ENCODE measurements at regions not wholly inside any gene's neighbourhood (a gene's known extent, or its start where the extent isn't known, plus 50 kb on each side); places are given as distances from the start of the nearest gene placed in this dataset.
"Not testable (repeated sequence)": the region's sequence is repeated elsewhere in the genome, so short reads cannot be mapped to it uniquely, and the experiment has no call there.

DNA sequence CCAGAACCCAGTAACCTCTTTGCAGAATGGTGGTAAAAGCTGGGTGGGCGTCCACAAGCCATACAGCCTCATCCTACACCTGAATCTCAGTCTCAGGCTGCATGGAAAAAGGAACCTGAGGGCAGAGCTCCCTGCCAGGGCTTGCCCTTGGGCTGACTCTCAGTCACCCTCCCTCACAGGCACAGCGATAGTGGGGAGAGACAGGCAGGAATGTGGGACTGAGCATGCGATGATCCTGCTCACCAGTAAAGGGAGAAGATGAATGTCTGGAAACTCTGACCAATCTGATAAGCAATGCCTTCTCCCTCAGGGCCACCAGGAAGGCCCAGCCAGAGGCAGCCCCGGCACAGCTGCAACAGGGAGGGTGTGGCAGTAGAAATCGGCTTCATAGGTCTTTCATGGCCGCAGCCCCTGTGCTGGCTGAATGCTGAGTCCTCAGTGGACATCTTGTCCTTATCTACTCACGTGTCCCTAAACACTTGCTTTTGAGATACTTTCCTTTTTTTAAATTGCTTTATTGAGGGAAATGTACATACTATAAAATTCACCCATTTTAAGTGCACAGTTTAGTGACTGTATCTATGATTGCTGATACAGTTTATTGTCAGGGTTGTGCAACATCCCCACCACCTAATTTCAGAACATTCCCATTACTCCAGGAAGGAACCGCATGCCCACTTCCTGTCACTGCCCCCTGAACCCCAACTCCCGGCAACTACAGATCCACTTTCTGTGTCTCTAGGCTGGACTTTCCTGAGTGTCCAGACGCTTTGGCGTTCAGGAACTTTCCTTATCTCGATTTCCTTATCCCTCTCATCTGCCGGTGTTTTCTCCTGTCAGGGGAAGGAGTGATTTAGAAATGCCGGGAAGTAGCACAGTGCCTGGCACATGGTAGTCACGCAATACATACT, 258.1 kb downstream of the PCNX1 start:
- H3K9me3 ChIP-seq = no peaks in the 10 kb centered on the region
- H3K36me3 ChIP-seq = no peaks in the 10 kb centered on the region
- DNase-seq (no peak), ATAC-seq (no peak)
- TF ChIP-seq CTCF (IDR thresholded peaks at IDR 0.05) = no peak
- intact Hi-C loops (cut with DNase I) = no loop called here
- no peak overlapping the region for H3K4me3 ChIP-seq
- peaks cover 8% of the 10 kb centered on the region for H3K4me1 ChIP-seq
- no peaks in the 10 kb centered on the region for H3K27me3 ChIP-seq
- H3K27ac ChIP-seq = no peak overlapping the region

GRCh38 chr14:71166180-71166837, 259.1 kb downstream of the PCNX1 start:
- H3K4me1 ChIP-seq = peaks cover 8% of the 10 kb centered on the region
- H3K36me3 ChIP-seq = no peaks in the 10 kb centered on the region
- peak; percentile 56 for TF ChIP-seq CTCF (IDR thresholded peaks at IDR 0.05)
- no peak overlapping the region for H3K4me3 ChIP-seq
- H3K9me3 ChIP-seq = no peaks in the 10 kb centered on the region
- H3K27ac ChIP-seq = no peak overlapping the region
- ATAC-seq (peak; percentile 72), DNase-seq (no peak)
- intact Hi-C loops (cut with DNase I) = no loop called here
- no peaks in the 10 kb centered on the region for H3K27me3 ChIP-seq

- ATAC-seq; intact Hi-C loops (cut with DNase I); H3K4me1 ChIP-seq: not testable (repeated sequence)
These were observed 260.2 kb downstream of the PCNX1 start for GRCh38 chr14:71167325-71167950.

GRCh38 chr14:71168161-71168560, 260.9 kb downstream of the PCNX1 start:
- H3K27me3 ChIP-seq; H3K9me3 ChIP-seq; intact Hi-C loops (cut with DNase I); H3K36me3 ChIP-seq; H3K4me3 ChIP-seq; DNase-seq; ATAC-seq; H3K4me1 ChIP-seq; H3K27ac ChIP-seq: not testable (repeated sequence)

More at GRCh38 chr14:71167325-71167950, 260.2 kb downstream of the PCNX1 start:
- H3K27me3 ChIP-seq, H3K4me3 ChIP-seq, H3K27ac ChIP-seq, H3K36me3 ChIP-seq, DNase-seq, H3K9me3 ChIP-seq: not testable (repeated sequence)

- ATAC-seq = no peak
- H3K27ac ChIP-seq = no peak overlapping the region
- H3K4me3 ChIP-seq = no peak overlapping the region
- H3K36me3 ChIP-seq = no peaks in the 10 kb centered on the region
- H3K9me3 ChIP-seq = no peaks in the 10 kb centered on the region
- no peak for DNase-seq
- TF ChIP-seq CTCF (IDR thresholded peaks at IDR 0.05) = no peak
- H3K4me1 ChIP-seq = peaks cover 8% of the 10 kb centered on the region
- no peaks in the 10 kb centered on the region for H3K27me3 ChIP-seq
- intact Hi-C loops (cut with DNase I) = no loop called here
These were observed 261.5 kb downstream of the PCNX1 start for GRCh38 chr14:71168564-71169427.

DNA sequence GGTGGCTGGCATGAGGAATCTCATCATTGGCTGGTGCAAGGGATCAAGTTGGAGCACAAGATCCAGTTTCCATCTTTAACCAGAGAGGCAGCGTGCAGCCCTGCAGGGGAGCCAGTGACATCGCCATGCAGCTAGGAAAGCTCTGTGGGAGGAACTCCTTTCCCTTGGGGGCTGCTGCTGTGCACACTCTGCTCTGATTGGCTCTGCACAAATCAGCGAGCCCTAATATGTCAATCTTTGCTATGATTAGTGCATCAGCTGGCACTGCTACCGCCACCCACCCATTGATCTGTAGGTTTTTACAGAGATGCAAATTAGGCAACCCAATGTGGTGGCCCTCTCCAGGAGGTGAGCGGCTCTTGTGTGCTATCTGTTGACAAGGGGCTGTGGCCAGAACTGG, 262.6 kb downstream of the PCNX1 start:
- Histone ChIP-seq H3K27ac (no peak overlapping the region), H3K36me3 (no peaks in the 10 kb centered on the region), H3K4me3 (no peak overlapping the region), H3K9me3 (no peaks in the 10 kb centered on the region), H3K4me1 (peaks cover 8% of the 10 kb centered on the region), H3K27me3 (no peaks in the 10 kb centered on the region)
- intact Hi-C loops (cut with DNase I) = no loop called here
- DNase-seq (no peak), ATAC-seq (no peak)
- no peak for TF ChIP-seq CTCF (IDR thresholded peaks at IDR 0.05)

Measured in upper lobe of right lung (tissue), 1 donor.